ENCODE measurements at regions not wholly inside any gene's neighbourhood (a gene's known extent, or its start where the extent isn't known, plus 50 kb on each side); places are given as distances from the start of the nearest gene placed in this dataset.

DNA sequence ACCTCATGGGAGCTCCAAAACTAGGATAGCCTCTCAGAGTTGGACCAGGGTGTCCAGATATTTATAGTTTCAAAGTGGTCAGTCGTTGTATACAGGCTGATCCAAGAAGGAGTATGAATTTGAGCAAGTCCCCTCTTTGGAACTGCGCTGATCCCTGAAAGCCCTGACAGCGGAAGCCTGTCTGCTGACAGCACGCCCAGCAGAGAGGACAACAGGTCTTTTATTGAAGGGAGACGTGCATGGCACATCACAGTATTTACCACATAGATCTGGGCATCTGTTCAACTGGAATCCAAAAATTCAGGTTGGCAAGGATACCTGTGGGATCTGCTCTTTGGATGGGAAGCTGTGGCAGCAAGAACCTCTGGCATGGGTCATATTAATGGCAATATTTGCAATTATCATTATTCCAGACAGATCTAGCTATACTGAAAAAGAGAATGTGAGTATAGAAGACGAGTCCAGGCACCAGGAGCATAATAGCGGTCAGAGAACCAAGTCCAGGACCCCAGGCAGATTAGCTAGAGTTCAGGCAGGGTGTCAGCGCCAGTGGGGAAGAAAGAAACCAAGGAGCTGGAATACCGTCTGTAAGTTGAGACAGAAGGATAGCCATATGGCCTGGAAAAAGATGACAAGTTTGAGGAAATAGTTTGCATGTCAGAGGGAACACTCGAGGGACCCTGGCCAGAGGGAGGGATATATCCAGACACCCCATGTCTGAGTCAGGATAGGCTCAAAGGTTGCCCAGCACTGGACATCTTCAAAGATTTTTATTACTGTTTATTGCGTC, 260.4 kb upstream of the FANCL start:
- TF ChIP-seq ZNF207 (IDR thresholded peaks at IDR 0.05; ENCODE audit: borderline replicate concordance) (no peak), RFX5 (IDR thresholded peaks at IDR 0.05; ENCODE audit: low read depth, low read length) (no peak)

Data from GM12878 (cell line).